AG04449 (cell line): ENCODE measurements at regions not wholly inside any gene's neighbourhood (a gene's known extent, or its start where the extent isn't known, plus 50 kb on each side); places are given as distances from the start of the nearest gene placed in this dataset.

Experiments
- CTCF ChIA-PET: fragments of 350-600 bp; formaldehyde crosslinking; extraction: SDS; loops from one replicate; lab custom pipeline; 2021; ENCODE audit warnings: antibody characterized with exemption; lab: Yijun Ruan, JAX
- POLR2A ChIA-PET: fragments of 400-600, 350-600 bp; formaldehyde crosslinking; extraction: SDS; loops from one replicate; lab custom pipeline; 2020; ENCODE audit warnings: antibody characterized with exemption, inconsistent platforms; lab: Yijun Ruan, JAX
- DNase-seq: peaks from one replicate; pipeline ENCODE4 v3.0.0-alpha.2; 2010; ENCODE audit warnings: low read depth, low spot score
- H3K4me3 ChIP-seq: 2 replicates; pipeline ENCODE4 v1.5.1; 2011; ENCODE audit warnings: low read depth, mild to moderate bottlenecking, control low read depth, low read length
- TF ChIP-seq, protein P1 (sequence below): IDR thresholded peaks from one replicate; pipeline ENCODE4 v1.5.1; 2011; ENCODE audit warnings: mild to moderate bottlenecking, moderate library complexity, low read length, control low read depth, inconsistent platforms; ENCODE audit not compliant: insufficient read depth; ENCODE audit errors: missing control alignments

DNA sequence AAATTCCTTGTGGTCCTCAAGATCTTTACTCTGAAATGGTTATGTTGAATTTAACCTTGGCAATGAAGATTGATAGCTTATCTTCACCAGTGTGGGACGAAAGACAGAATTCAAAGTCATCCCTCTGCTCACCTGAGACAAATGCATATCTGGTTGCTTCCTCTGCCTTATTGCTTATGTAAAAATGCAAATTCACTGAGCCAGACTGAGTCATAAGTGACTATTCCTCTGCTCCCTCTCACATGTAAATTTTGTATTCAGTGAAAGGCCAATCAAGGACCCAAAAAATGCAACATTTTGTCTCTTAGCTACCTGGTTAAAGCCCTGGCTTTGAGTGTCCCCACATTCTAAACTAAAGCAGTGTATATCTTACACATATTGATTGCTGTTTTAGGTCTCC, 593.1 kb upstream of the GJE1 start:
- no peak overlapping the region for H3K4me3 ChIP-seq
- TF ChIP-seq, protein P1, sequence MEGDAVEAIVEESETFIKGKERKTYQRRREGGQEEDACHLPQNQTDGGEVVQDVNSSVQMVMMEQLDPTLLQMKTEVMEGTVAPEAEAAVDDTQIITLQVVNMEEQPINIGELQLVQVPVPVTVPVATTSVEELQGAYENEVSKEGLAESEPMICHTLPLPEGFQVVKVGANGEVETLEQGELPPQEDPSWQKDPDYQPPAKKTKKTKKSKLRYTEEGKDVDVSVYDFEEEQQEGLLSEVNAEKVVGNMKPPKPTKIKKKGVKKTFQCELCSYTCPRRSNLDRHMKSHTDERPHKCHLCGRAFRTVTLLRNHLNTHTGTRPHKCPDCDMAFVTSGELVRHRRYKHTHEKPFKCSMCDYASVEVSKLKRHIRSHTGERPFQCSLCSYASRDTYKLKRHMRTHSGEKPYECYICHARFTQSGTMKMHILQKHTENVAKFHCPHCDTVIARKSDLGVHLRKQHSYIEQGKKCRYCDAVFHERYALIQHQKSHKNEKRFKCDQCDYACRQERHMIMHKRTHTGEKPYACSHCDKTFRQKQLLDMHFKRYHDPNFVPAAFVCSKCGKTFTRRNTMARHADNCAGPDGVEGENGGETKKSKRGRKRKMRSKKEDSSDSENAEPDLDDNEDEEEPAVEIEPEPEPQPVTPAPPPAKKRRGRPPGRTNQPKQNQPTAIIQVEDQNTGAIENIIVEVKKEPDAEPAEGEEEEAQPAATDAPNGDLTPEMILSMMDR, result no peak
- no peak for DNase-seq
- POLR2A ChIA-PET, result no interaction called here
- CTCF ChIA-PET, result no interaction called here

DNA sequence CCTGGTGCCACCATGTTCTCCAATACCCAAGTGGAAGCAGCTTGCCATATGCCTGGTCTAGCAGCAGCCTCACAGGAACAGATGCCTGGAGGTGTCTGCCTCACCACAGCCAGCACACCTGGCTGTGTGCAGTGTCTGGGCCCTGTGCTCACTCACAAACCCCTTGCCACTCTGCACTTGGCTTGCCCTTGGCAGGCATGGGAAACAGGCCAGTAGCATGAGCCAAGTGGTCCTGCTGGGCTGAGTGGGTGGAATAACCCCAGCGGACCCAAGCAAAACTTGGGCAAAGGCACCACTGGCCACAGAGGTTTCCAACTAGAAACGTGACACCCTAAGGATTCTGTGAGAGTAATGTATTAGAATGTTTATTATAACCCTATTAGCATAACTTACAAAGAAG, 600.5 kb upstream of the GJE1 start:
- ChIA-PET POLR2A (interaction anchor here (0.7 kb wide), 1 partner anchor 195 kb away, joined by 3 read pairs; no protein-coding TSS in a partner anchor), CTCF (no interaction called here)
- H3K4me3 ChIP-seq, result no peak overlapping the region
- no peak for DNase-seq
- TF ChIP-seq, protein P1, result no peak

DNA sequence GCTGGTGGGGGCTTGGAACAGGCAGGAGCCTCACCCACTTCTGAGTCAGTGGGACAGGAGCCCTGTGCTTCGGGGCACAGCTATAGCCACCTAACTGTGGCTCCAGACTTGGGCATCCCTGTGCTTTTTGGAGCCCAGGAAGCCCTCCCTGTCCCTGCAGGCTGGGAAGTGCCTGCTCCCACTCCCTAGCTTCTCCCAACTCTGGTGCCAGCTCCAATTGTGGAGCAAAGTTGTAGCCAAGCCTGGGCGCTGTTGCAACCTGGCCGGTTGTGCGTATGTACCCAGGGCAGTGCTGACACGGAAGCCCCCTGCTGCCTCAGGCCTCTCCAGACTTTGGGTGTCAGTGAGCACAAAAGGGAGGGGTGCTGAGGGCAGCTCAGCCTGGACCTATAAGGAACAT, 601.7 kb upstream of the GJE1 start:
- CTCF ChIA-PET, result no interaction called here
- no peak overlapping the region for H3K4me3 ChIP-seq
- POLR2A ChIA-PET, result no interaction called here
- TF ChIP-seq, protein P1, result no peak
- no peak for DNase-seq

DNA sequence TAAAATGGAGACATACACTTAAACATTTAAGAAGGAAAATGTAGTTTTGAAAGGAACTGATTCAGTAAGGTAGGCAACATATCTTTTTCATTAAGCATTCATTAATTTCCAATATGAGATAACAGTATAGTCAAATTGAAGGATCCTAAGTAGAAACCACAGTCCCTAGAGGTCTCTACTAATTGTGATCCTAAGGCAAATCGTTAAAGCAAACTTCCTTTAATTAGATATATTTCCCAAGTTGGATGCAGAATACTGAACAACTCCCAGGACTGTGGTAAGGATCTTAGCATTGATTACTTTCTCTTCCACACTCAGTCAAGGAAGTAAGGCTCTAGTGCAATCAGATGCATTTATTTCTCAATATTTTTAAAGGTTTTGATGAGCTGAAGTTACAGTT, 604.1 kb upstream of the GJE1 start:
- CTCF ChIA-PET, result no interaction called here
- DNase-seq, result no peak
- POLR2A ChIA-PET, result no interaction called here
- TF ChIP-seq, protein P1, result no peak
- no peak overlapping the region for H3K4me3 ChIP-seq

DNA sequence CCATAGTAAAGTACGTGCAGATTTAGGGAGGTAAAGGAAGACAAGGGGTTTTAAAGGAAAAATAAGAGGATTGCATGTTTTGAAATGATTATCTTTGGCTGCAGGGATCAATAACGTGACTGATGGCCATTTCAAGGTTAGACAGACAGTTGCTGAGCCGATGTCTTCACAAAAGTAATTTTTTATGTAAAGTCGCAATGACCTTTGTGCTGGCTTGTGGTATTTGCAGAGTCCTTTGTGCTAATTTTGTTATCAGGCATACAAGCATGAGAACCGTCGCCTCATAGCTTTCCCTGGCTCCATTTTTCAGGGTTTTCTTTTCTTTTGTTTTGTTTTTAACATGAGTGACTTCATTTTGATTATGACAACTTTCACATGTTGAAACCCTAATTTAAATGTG, 605.7 kb upstream of the GJE1 start:
- no peak for DNase-seq
- ChIA-PET CTCF (no interaction called here), POLR2A (no interaction called here)
- H3K4me3 ChIP-seq, result no peak overlapping the region
- TF ChIP-seq, protein P1, result no peak

DNA sequence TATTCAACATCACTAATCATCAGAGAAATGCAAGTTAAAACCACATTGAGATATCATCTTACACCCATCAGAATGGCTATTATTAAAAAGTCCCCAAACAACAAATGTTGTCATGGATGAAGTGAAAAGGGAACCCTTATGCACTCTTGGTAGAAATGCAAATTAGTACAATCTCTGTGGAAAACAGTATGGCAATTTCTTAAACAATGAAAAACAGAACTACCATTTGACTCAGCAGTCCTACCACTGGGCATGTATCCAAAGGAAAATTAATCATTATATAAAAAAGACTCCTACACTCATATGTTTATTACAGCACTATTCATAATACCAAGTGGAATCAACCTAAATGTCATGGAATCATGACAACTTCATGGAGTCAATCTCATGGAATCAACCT, 611.3 kb upstream of the GJE1 start:
- TF ChIP-seq, protein P1, result no peak
- no peak overlapping the region for H3K4me3 ChIP-seq
- ChIA-PET CTCF (no interaction called here), POLR2A (no interaction called here)
- no peak for DNase-seq
